Thoracic aorta (tissue), 2 donors: ENCODE measurements at regions not wholly inside any gene's neighbourhood (a gene's known extent, or its start where the extent isn't known, plus 50 kb on each side); places are given as distances from the start of the nearest gene placed in this dataset.

ENCODE experiments used
- ATAC-seq: fragments of 150-250 bp; one replicate; pipeline ENCODE4 v1.8.0; 2017; ENCODE audit warnings: low read depth; ENCODE audit not compliant: insufficient number of reproducible peaks, low FRiP score
- DNase-seq: peaks from one replicate; pipeline ENCODE4 v3.0.0-alpha.2; 2020; ENCODE audit warnings: low spot score
- H3K27ac ChIP-seq, 2 donors: fragments of 200-600 bp; sonication (generic); 1 replicate in 1 of 2; 2 replicates in 1 of 2; pipeline ENCODE4 v1.5.1; 2016; ENCODE audit warnings: mild to moderate bottlenecking in 2 of 2, moderate library complexity in 2 of 2
- H3K27me3 ChIP-seq: fragments of 200-600 bp; sonication (generic); replicated peaks from 2 replicates; pipeline ENCODE4 v1.6.0; 2016; ENCODE audit warnings: mild to moderate bottlenecking; ENCODE audit not compliant: insufficient read depth
- H3K36me3 ChIP-seq: fragments of 200-600 bp; sonication (generic); one replicate; pipeline ENCODE4 v1.5.1; 2016
- H3K4me1 ChIP-seq, 2 donors: fragments of 200-600 bp; sonication (generic); 1 replicate in 1 of 2; 2 replicates in 1 of 2; pipeline versions ENCODE4 v1.5.1 to v1.6.0; 2016; ENCODE audit warnings: low read depth in 2 of 2, mild to moderate bottlenecking in 1 of 2; ENCODE audit not compliant: control insufficient read depth in 1 of 2
- H3K4me3 ChIP-seq: fragments of 200-600 bp; sonication (generic); 2 replicates; pipeline ENCODE4 v1.5.1; 2016; ENCODE audit warnings: mild to moderate bottlenecking
- H3K9me3 ChIP-seq: fragments of 200-600 bp; sonication (generic); 2 replicates; pipeline ENCODE4 v1.5.1; 2016
- TF ChIP-seq, protein P1 (sequence below): fragments of 200-600 bp; sonication (generic); IDR thresholded peaks from one replicate; pipeline ENCODE4 v1.5.1; 2019; ENCODE audit warnings: antibody characterized with exemption

DNA sequence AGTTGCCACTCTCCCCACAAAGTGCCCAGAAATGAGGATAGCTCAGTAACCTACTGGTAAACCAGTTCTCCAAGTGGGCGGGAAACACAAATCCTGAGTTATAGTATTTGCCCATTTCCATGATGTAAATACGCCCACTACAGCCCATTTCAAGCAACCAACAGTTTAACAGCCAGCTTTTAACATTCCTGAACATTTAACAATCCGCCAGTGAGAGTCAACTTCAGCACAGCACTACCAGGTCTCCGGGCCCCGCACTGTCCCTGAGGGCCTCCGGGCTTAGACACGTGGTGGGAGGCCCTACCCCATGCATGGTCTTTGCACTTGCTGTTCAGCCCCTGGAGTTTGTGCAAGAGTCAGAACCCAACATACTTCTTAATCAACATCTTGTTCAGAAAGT lies 132.0 kb upstream of the CTTNBP2NL start:
- no peak overlapping the region for H3K27ac ChIP-seq
- H3K4me3 ChIP-seq, result no peak overlapping the region
- TF ChIP-seq, protein P1, sequence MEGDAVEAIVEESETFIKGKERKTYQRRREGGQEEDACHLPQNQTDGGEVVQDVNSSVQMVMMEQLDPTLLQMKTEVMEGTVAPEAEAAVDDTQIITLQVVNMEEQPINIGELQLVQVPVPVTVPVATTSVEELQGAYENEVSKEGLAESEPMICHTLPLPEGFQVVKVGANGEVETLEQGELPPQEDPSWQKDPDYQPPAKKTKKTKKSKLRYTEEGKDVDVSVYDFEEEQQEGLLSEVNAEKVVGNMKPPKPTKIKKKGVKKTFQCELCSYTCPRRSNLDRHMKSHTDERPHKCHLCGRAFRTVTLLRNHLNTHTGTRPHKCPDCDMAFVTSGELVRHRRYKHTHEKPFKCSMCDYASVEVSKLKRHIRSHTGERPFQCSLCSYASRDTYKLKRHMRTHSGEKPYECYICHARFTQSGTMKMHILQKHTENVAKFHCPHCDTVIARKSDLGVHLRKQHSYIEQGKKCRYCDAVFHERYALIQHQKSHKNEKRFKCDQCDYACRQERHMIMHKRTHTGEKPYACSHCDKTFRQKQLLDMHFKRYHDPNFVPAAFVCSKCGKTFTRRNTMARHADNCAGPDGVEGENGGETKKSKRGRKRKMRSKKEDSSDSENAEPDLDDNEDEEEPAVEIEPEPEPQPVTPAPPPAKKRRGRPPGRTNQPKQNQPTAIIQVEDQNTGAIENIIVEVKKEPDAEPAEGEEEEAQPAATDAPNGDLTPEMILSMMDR, result no peak
- H3K9me3 ChIP-seq, result no peaks in the 10 kb centered on the region
- H3K27me3 ChIP-seq, result no peaks in the 10 kb centered on the region
- ATAC-seq, result no peak
- H3K4me1 ChIP-seq, result peaks cover 0 to 7% of the 10 kb centered on the region in 2 donors
- H3K36me3 ChIP-seq, result no peaks in the 10 kb centered on the region
- DNase-seq, result no peak

DNA sequence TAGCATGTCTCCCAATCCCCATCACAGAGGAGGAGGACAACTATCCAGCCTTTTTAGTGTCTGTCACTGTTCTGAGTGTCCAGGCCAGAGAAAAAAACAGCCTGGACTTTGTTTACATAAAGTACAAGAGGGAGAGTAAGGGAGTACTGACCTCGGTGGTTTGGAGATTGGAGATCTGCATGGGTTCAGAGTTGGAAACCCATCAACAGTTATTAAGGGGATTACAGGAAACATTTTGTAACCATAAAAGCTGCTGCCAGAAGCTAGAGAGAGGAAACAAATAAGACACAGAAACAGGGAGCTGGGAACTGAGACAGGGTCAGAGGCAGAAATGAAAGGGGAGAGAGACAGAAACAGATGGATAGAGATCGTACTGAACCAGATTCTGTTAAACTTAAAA lies 131.5 kb upstream of the CTTNBP2NL start:
- Histone ChIP-seq H3K36me3 (no peaks in the 10 kb centered on the region), H3K9me3 (no peaks in the 10 kb centered on the region), H3K27ac (no peak overlapping the region), H3K27me3 (no peaks in the 10 kb centered on the region), H3K4me3 (no peak overlapping the region), H3K4me1 (peaks cover 0 to 7% of the 10 kb centered on the region in 2 donors)
- DNase-seq (no peak), ATAC-seq (no peak)
- TF ChIP-seq, protein P1, result no peak

DNA sequence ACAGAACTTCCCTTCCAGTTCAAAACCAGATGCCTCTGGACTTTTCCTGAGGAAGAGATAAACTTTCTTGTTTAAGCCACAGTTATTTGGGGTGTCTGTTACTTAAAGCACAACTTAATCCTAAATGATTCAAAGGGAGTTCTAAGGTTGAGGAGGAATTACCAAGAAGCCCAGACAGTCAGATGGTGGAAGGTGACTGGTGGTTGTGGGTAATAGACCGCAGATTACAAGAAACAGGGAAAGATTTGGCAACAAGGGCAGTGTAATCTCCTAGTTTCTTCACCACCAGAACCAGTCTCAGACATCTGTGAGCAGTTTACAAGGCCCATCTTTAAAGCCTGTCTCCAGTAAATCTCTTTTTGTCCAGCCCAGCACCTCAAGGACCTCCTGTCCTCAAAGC lies 130.1 kb upstream of the CTTNBP2NL start:
- Histone ChIP-seq H3K36me3 (no peaks in the 10 kb centered on the region), H3K4me1 (peaks cover 0 to 7% of the 10 kb centered on the region in 2 donors), H3K4me3 (no peak overlapping the region), H3K27ac (no peak overlapping the region), H3K27me3 (no peaks in the 10 kb centered on the region), H3K9me3 (no peaks in the 10 kb centered on the region)
- ATAC-seq (no peak), DNase-seq (no peak)
- TF ChIP-seq, protein P1, result no peak

DNA sequence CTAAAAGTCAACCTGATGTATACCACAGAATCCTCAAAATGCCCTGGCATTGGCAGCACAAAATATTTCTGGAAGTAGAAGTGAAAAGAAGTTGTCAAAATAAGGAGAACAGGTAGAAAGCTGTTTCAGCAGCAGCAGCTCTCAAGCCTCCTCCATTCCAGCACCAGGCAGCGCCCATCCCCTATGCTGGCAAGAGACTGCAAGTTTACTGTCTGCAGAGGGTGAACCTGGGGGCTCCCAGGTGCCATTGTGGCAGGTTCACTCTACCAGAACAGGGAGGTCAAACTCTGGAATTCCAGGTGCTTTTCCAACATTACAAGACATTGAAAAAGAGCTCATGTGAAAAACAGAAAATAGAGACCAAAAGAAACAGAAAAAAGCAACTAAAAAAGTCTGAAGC lies 128.8 kb upstream of the CTTNBP2NL start:
- H3K27ac ChIP-seq, result no peak overlapping the region
- no peak overlapping the region for H3K4me3 ChIP-seq
- H3K9me3 ChIP-seq, result no peaks in the 10 kb centered on the region
- TF ChIP-seq, protein P1, result no peak
- H3K27me3 ChIP-seq, result no peaks in the 10 kb centered on the region
- ATAC-seq (no peak), DNase-seq (no peak)
- no peaks in the 10 kb centered on the region for H3K36me3 ChIP-seq
- H3K4me1 ChIP-seq, result peaks cover 0 to 7% of the 10 kb centered on the region in 2 donors

DNA sequence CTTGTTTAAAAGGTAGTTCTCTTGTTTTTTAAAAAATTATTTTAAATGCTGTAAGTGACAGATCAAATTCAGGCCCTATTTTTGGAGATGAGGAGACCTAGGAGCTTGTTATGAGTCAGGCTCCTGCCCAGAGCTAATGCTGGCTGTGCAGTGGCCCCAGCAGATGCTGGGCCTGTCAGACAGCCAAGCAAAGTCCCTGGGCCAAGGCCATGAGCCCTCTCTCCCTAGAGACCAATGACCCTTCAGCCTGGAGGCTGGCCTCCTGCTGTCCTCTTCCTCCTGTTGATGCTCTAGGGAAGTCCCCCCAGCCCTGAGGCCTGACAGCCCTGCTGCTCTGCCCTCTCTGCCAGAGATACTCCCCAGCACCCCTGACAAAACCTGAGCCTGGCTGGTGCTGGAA lies 128.1 kb upstream of the CTTNBP2NL start:
- Histone ChIP-seq H3K27ac (no peak overlapping the region), H3K27me3 (no peaks in the 10 kb centered on the region), H3K4me3 (no peak overlapping the region), H3K36me3 (no peaks in the 10 kb centered on the region), H3K4me1 (peaks cover 0 to 7% of the 10 kb centered on the region in 2 donors), H3K9me3 (no peaks in the 10 kb centered on the region)
- ATAC-seq (no peak), DNase-seq (no peak)
- TF ChIP-seq, protein P1, result no peak
